ENCODE measurements at regions not wholly inside any gene's neighbourhood (a gene's known extent, or its start where the extent isn't known, plus 50 kb on each side); places are given as distances from the start of the nearest gene placed in this dataset.

GRCh38 chr5:179418972-179419371 lies 73.7 kb upstream of the ADAMTS2 start:
- Histone ChIP-seq H3K9me2 (ENCODE audit: insufficient read depth, low read length) (no peaks in the 10 kb centered on the region), H3K27ac (ENCODE audit: low read depth, low read length, poor library complexity, severe bottlenecking) (no peak overlapping the region), H2AFZ (ENCODE audit: low read length) (no peak overlapping the region), H4K20me1 (ENCODE audit: insufficient read depth, low read length) (no peaks in the 10 kb centered on the region), H3K36me3 (ENCODE audit: insufficient read depth, low read length) (no peaks in the 10 kb centered on the region), H3K4me1 (ENCODE audit: insufficient read depth, low read length, poor library complexity, severe bottlenecking) (no peaks in the 10 kb centered on the region), H3K9me3 (ENCODE audit: low read length) (no peaks in the 10 kb centered on the region), H3K4me2 (ENCODE audit: low read length) (no peak overlapping the region), H3K4me3 (ENCODE audit: low read depth, low read length, poor library complexity, severe bottlenecking) (no peak overlapping the region), H3K79me2 (ENCODE audit: insufficient read depth, low read depth, low read length) (no peaks in the 10 kb centered on the region)
- ChIA-PET POLR2A (no interaction called here), CTCF (ENCODE audit: unreplicated experiment) (no interaction called here)
- no TSS peak for BruUV-seq (replicated peaks)
- intact Hi-C loops (cut with micrococcal nuclease; ENCODE audit: unreplicated experiment) = no loop called here
- TF ChIP-seq CTCF (conservative IDR thresholded peaks at IDR 0.05; ENCODE audit: low read length) = no peak
- no peak for TF ChIP-seq EZH2phosphoT487 (IDR thresholded peaks at IDR 0.05; ENCODE audit: borderline replicate concordance, low read depth, low read length)
- DNase-seq (ENCODE audit: low spot score) = no peak

- Histone ChIP-seq H3K36me3 (ENCODE audit: insufficient read depth, low read length) (no peaks in the 10 kb centered on the region), H4K20me1 (ENCODE audit: insufficient read depth, low read length) (no peaks in the 10 kb centered on the region), H3K4me3 (ENCODE audit: low read depth, low read length, poor library complexity, severe bottlenecking) (no peak overlapping the region), H3K4me1 (ENCODE audit: insufficient read depth, low read length, poor library complexity, severe bottlenecking) (no peaks in the 10 kb centered on the region), H3K79me2 (ENCODE audit: insufficient read depth, low read depth, low read length) (no peaks in the 10 kb centered on the region), H3K9me3 (ENCODE audit: low read length) (no peaks in the 10 kb centered on the region), H2AFZ (ENCODE audit: low read length) (no peak overlapping the region), H3K9me2 (ENCODE audit: insufficient read depth, low read length) (no peaks in the 10 kb centered on the region), H3K4me2 (ENCODE audit: low read length) (no peak overlapping the region), H3K27ac (ENCODE audit: low read depth, low read length, poor library complexity, severe bottlenecking) (no peak overlapping the region)
- intact Hi-C loops (cut with micrococcal nuclease; ENCODE audit: unreplicated experiment) = no loop called here
- TF ChIP-seq EZH2phosphoT487 (IDR thresholded peaks at IDR 0.05; ENCODE audit: borderline replicate concordance, low read depth, low read length) = no peak
- no peak for TF ChIP-seq CTCF (conservative IDR thresholded peaks at IDR 0.05; ENCODE audit: low read length)
- no peak for DNase-seq (ENCODE audit: low spot score)
- POLR2A ChIA-PET = no interaction called here
- BruUV-seq (replicated peaks) = no TSS peak
- CTCF ChIA-PET (ENCODE audit: unreplicated experiment) = no interaction called here
These were observed 72.4 kb upstream of the ADAMTS2 start for GRCh38 chr5:179417696-179418095.

- ChIA-PET CTCF (ENCODE audit: unreplicated experiment) (no interaction called here), POLR2A (no interaction called here)
- no peak for TF ChIP-seq CTCF (conservative IDR thresholded peaks at IDR 0.05; ENCODE audit: low read length)
- TF ChIP-seq EZH2phosphoT487 (IDR thresholded peaks at IDR 0.05; ENCODE audit: borderline replicate concordance, low read depth, low read length) = no peak
These were observed 71.8 kb upstream of the ADAMTS2 start for GRCh38 chr5:179417016-179417415.

More at GRCh38 chr5:179417016-179417415, 71.8 kb upstream of the ADAMTS2 start:
- Histone ChIP-seq H4K20me1 (ENCODE audit: insufficient read depth, low read length) (no peaks in the 10 kb centered on the region), H2AFZ (ENCODE audit: low read length) (no peak overlapping the region), H3K9me3 (ENCODE audit: low read length) (no peaks in the 10 kb centered on the region), H3K27ac (ENCODE audit: low read depth, low read length, poor library complexity, severe bottlenecking) (no peak overlapping the region), H3K4me3 (ENCODE audit: low read depth, low read length, poor library complexity, severe bottlenecking) (no peak overlapping the region), H3K4me1 (ENCODE audit: insufficient read depth, low read length, poor library complexity, severe bottlenecking) (no peaks in the 10 kb centered on the region), H3K4me2 (ENCODE audit: low read length) (no peak overlapping the region), H3K79me2 (ENCODE audit: insufficient read depth, low read depth, low read length) (no peaks in the 10 kb centered on the region), H3K9me2 (ENCODE audit: insufficient read depth, low read length) (no peaks in the 10 kb centered on the region), H3K36me3 (ENCODE audit: insufficient read depth, low read length) (no peaks in the 10 kb centered on the region)
- no peak for DNase-seq (ENCODE audit: low spot score)
- intact Hi-C loops (cut with micrococcal nuclease; ENCODE audit: unreplicated experiment) = no loop called here
- no TSS peak for BruUV-seq (replicated peaks)

Data from OCI-LY7 (cell line).